Fibroblast of mammary gland (primary cell): ENCODE measurements at regions not wholly inside any gene's neighbourhood (a gene's known extent, or its start where the extent isn't known, plus 50 kb on each side); places are given as distances from the start of the nearest gene placed in this dataset.
A peak's percentile ranks its signal among the peaks of the same experiment; 100 is the strongest.

ENCODE experiments used
- DNase-seq: peaks from one replicate; pipeline ENCODE4 v3.0.0-alpha.2; 2010; ENCODE audit warnings: low read depth
- H3K4me3 ChIP-seq: 2 replicates; pipeline ENCODE4 v1.5.1; 2011; ENCODE audit warnings: low read depth, mild to moderate bottlenecking, low read length, moderate library complexity; ENCODE audit not compliant: control insufficient read depth
- TF ChIP-seq, protein P1 (sequence below): conservative IDR thresholded peaks from 2 replicates; pipeline ENCODE4 v1.5.1; 2011; ENCODE audit warnings: low read depth, low read length, inconsistent platforms; ENCODE audit not compliant: control insufficient read depth, insufficient read depth

GRCh38 chr6:145209272-145209671 lies 526.0 kb downstream of the EPM2A start:
- TF ChIP-seq, protein P1, sequence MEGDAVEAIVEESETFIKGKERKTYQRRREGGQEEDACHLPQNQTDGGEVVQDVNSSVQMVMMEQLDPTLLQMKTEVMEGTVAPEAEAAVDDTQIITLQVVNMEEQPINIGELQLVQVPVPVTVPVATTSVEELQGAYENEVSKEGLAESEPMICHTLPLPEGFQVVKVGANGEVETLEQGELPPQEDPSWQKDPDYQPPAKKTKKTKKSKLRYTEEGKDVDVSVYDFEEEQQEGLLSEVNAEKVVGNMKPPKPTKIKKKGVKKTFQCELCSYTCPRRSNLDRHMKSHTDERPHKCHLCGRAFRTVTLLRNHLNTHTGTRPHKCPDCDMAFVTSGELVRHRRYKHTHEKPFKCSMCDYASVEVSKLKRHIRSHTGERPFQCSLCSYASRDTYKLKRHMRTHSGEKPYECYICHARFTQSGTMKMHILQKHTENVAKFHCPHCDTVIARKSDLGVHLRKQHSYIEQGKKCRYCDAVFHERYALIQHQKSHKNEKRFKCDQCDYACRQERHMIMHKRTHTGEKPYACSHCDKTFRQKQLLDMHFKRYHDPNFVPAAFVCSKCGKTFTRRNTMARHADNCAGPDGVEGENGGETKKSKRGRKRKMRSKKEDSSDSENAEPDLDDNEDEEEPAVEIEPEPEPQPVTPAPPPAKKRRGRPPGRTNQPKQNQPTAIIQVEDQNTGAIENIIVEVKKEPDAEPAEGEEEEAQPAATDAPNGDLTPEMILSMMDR = no peak
- DNase-seq = no peak

DNA sequence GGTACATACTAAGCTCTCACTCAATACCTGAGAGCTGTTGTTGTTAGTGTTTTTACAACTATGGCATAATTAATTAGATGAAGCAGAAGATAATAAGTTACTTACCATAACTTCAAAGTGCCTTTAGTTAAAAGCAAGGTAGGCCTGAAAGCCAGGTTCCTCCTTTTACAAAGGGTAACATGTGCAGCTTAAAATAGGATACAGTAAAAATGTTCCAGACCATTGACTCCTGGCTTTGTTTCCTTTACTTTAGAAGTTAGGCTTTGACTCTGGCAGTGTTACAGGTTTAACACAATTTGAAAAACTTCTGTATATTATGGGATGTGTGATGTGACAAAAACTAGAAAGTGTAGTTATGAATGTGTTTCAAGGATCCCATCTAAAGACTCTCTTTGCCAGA lies 522.5 kb downstream of the EPM2A start:
- no peak for DNase-seq
- TF ChIP-seq, protein P1 = no peak
- H3K4me3 ChIP-seq = no peak overlapping the region

More at GRCh38 chr6:145209272-145209671, 526.0 kb downstream of the EPM2A start:
- H3K4me3 ChIP-seq = no peak overlapping the region

- DNase-seq = no peak
- H3K4me3 ChIP-seq = no peak overlapping the region
- TF ChIP-seq, protein P1 = no peak
These were observed 521.7 kb downstream of the EPM2A start for GRCh38 chr6:145213614-145214013.

DNA sequence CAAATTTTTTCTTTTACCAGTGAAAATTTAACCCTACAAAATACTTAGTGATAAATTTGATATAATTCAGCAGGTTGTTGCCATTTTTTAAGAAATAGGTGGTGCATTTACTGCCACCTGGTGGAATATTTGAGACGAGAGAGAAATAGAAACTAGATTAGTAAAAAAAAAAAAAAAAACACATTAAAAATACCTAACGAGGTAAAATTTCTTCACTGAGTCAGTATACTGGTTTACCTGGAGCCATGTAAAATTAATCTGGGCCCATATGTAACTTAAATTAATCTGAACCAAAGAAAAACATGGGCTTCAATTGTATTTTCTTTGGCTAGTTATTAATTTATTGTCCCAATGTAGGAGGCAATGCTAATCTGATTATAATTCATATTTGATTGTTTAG lies 520.8 kb downstream of the EPM2A start:
- peak; percentile 52 for DNase-seq
- H3K4me3 ChIP-seq = no peak overlapping the region
- TF ChIP-seq, protein P1 = peak; percentile 47

GRCh38 chr6:145224450-145224849 lies 510.9 kb downstream of the EPM2A start:
- no peak for DNase-seq
- H3K4me3 ChIP-seq = no peak overlapping the region
- TF ChIP-seq, protein P1 = no peak

DNA sequence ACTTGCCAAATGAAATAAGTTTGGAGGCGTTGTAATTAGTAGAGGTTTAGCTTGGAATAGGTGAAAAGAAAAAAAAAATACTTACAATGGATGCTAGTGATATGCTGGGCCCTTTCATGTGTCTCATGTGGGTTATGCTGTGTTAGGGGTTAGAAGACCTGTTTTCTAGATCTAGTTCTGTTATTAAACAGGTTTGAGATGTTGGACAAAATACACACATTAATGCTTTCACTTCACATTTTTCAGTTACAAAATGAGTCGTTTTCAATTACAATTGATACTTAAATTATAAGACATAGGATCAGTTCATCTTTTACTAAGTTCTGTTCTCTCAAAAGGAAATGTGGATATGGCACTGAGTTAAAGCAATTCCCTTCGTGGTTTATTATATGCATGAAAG lies 509.8 kb downstream of the EPM2A start:
- DNase-seq = no peak
- TF ChIP-seq, protein P1 = no peak
- H3K4me3 ChIP-seq = no peak overlapping the region

DNA sequence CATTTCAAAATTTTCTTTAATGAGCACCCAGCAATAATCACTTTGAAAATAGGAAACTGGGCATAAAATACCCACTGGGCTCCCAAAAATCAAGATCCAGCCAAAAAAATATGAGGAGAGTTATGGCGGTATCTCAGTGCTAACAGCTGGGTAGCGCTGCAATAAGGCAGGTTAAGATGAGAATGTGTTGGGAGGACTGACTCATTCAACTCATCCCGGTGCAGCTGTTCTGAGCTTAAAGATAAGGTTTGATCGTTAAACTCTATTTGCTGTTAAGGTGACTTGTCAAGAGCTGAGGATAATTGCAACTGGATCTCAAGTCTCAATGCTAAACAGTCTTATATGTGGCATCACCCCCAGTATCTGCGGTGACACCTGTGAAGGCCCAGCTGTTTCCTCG lies 507.7 kb downstream of the EPM2A start:
- TF ChIP-seq, protein P1 = no peak
- H3K4me3 ChIP-seq = no peak overlapping the region
- DNase-seq = no peak
